Panc1 (cell line): ENCODE measurements at regions not wholly inside any gene's neighbourhood (a gene's known extent, or its start where the extent isn't known, plus 50 kb on each side); places are given as distances from the start of the nearest gene placed in this dataset.

Experiments
- CTCF ChIP-seq: fragments of 450-650 bp; IDR thresholded peaks from 2 replicates; pipeline ENCODE4 v1.5.1; 2017; ENCODE audit warnings: mild to moderate bottlenecking
- POLR2AphosphoS5 ChIP-seq: IDR thresholded peaks from 2 replicates; pipeline ENCODE4 v1.6.1; 2012; ENCODE audit warnings: mild to moderate bottlenecking, low read depth, low read length, moderate library complexity
- REST ChIP-seq, 2 experiments: IDR thresholded peaks; 2 replicates each; pipeline ENCODE4 v1.6.1; 2011 to 2012; ENCODE audit warnings: low read depth in 2 of 2, control low read depth in 1 of 2, low read length in 1 of 2, mild to moderate bottlenecking in 1 of 2, moderate library complexity in 1 of 2; ENCODE audit not compliant: insufficient read depth in 1 of 2
- SIN3A ChIP-seq: IDR thresholded peaks from 2 replicates; pipeline ENCODE4 v1.6.1; 2012; ENCODE audit warnings: low read depth, mild to moderate bottlenecking, low read length, moderate library complexity, borderline replicate concordance; ENCODE audit not compliant: insufficient read depth
- TCF7L2 ChIP-seq: IDR thresholded peaks from 2 replicates; pipeline ENCODE4 v1.6.1; 2011; ENCODE audit warnings: mild to moderate bottlenecking, low read depth, low read length, inconsistent platforms

- TF ChIP-seq CTCF: no peak
- TF ChIP-seq POLR2AphosphoS5: no peak
- TF ChIP-seq REST (IDR thresholded peaks at IDR 0.05; ENCODE audit: insufficient read depth in 1 of 2, low read depth in 2 of 2, low read length in 1 of 2): no peak
- TF ChIP-seq TCF7L2: no peak
- no peak for TF ChIP-seq SIN3A
These were observed 222.9 kb upstream of the DDHD1 start for GRCh38 chr14:53376064-53376463.
